Activated T-cell treated with anti-CD3 and anti-CD28 coated beads, Interleukin-2, amount 50 U/mL, for 48 hours (primary cell): ENCODE measurements at regions not wholly inside any gene's neighbourhood (a gene's known extent, or its start where the extent isn't known, plus 50 kb on each side); places are given as distances from the start of the nearest gene placed in this dataset.
"Not testable (repeated sequence)": the region's sequence is repeated elsewhere in the genome, so short reads cannot be mapped to it uniquely, and the experiment has no call there.

Source experiments
- DNase-seq, 2 experiments: peaks; one replicate each; pipeline ENCODE4 v3.0.0-alpha.2; 2020

DNA sequence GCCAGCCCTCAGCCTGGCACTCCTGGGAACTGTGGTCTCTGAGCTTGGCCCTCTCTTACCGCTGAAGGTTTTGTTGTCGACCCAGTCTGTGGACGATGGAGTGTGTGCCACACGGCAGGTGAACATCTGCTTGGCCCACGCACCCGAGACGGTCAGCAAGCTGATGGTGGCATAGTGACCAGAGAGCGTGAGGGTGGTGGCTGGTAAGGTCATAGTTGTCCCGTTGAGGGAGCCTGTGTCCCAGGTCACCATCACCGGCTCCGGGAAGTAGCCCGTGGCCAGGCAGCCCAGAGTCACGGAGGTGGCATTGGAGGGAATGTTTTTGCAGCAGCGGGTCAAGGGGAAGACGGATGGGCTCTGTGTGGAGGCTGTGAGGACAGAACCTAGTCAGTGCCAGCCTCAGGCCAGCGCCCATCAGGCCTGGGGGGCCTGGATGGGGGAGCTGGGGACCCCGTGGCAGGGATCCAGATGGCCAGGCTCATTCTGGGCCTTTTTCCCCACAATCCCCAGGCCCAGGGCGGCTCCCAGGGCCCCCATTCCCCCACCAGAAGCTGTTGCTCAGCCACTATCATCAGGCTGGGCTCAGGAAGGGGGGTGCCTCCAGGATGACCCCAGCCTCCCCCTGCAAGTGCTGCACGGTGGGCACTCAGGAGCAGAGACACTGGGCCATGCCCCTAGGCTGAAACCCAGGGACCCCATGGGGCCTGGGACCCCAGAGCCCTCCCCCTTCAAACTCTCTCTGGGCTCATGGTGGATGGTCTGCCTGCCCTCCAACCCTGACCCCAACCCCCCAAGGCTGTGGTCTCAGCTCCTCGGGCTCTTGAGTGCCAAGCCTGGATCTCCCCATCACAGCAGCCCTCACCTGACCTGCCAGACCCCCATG, 75.2 kb downstream of the TMEM121 start:
- DNase-seq = no peak

DNA sequence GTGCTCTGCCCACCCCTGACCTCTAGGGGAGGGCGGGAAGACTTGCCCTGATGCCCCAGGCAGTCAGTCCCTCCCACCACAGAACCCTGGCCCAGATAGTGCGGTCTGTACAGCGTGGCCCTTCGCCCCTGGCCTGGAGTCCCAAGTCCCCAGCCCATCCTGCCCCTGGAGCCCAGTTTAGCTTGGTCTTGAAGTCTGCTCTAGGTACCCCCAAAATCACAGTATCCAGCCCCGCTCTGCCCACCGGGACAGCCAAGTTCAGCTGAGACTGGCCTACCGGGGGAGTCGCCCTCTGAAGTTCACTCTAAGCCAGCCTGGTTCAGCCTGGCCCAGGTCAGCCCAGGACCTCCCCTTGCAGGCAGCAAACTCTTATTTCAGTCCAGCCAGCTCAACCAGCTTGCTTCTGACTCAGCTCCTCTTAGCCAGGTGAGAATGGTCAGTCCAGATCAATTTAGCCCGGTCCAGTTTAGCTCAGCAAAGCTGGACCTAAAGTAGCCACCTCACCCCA, 75.9 kb downstream of the TMEM121 start:
- DNase-seq = no peak

- DNase-seq = no peak
Measured at GRCh38 chr14:105602799-105603793, 76.7 kb downstream of the TMEM121 start.

DNA sequence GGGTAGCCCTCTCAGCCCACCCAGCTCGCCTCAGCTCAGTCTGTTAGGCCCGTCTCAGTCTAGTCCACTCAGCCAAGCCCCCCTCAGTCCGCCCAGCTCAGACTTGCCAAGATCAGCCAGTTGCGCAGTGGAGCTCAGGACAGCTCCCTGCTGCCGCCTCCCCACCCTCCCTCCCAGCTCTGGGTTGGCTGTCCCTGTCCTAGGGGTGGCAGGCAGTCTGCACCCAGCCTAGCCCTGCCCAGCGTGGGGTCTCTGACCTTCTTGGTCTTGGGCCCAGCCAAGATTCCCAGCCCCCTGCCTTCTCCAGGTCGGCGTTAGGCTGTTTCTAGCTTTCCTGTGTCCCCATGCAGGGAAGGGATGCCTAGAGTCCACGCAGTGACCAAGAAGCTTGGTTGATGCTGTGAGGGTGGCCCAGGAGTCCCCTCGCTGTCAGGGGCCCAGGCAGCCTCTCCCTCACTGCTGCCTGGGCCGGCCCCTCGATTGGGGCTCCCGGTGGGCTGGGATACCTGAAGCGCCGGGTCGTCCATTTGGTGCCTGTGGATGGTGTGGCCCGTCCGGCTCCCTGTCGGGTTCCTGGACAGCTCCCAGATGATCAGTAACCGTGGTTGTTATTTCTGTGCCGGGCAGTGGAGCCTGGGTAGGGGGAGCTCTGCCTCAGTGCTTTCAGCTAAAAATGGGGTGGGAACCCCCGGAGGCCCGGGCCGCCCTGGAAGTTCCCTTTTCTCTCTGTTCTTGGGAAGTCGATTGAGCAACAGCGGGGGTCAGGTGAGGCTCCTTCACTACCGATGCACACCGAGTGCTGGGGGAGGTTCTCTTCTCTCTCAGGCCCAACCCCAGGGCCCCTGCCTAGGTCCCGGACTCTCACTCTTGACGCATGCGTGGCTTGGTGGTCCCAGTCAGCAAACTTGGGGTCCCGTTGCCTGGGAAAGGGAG, 78.4 kb downstream of the TMEM121 start:
- DNase-seq = not testable (repeated sequence)

DNA sequence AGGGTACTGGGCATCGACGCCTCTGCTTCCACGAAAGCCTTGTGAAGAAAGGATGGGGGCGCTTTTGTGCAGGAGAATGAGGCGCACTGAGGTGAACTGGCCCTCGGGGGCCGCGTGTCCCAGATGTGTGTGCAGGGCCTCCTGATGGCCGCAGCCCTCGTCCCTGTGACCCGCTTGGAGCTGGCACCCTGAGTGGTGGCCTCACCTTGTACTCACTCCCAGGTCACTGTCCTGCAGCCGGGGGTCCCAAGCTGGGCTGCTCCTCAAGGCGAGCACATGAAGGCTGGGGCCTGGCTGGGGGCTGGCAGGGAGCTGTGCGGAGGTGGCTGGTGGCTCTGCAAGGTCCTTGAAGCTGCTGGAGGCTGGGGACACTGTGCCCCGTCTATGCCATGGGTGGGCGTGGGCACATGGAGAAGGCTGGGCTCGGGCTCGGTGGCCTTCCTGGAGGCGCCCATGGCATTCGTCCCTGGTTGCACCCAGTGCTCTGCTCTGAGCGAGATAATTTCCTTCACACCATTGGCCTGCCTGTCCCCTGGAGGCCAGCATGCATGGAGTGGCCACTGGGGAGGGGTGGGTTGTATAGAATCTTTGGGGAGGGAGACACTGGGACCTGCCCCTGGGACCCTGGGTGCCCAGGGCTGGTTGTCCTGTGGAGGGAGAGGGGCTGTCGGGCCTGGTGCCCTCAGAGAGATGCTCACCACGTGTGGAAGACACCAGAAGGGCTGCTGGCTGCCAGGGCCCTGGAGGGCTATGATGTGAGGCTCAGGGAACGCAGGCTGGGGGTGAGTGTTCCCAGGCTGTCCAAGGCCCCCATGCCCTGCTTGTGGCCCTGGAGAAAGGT, 79.3 kb downstream of the TMEM121 start:
- DNase-seq = no peak

DNA sequence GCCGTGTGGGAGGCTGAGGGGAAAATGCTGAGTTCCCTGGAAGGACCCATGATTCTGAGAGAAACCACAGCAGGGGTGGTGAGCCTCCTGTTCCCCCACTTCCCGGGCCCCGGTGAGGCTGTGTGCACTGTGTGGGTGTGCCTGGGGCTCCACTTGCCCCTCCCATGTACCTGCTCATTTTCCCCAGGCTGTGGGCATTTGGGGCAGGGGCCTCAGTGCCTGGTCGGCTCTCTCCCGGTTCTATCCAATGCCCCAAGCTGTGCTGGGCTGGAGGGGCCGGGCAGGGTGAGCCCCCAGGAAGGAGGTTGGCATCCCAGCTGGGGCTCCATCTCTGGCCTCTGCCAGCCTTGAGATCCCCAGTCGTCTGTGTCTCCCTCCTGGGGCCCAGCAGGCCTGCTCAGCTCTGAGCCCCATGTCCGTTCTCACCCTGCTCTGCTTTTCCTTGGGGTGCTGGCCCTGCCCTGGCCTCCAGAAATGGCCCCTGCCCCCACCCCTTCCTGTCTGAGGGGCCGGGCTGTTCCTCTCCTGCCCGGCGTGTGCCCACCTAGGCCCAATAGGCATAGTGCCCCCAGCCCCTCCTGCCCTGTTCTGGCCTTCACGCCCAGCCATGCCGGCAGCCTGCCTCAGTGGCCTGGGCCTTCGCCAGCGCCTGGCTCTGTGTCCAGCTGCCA, 80.1 kb downstream of the TMEM121 start:
- not testable (repeated sequence) for DNase-seq

DNA sequence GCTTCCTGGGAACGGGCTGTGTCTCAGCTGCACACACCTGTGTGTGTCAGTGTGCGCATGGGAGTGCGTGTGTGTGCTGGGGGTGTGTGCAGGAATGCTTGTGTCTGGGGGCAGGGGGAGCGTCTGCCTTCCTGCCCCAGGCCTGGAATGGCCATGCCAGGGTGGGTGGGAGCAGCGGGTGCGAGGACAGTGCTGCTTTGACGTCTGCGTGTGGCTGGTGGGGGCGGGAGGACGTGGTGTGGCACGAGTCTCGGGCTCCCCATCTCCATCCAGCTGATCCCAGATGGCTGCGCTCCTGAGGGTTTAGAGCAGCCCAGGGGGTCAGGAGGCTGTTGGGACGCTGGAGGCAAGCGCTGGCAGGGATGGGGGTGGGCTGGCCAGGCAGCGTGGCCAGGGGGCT, 80.6 kb downstream of the TMEM121 start:
- DNase-seq = not testable (repeated sequence)

DNA sequence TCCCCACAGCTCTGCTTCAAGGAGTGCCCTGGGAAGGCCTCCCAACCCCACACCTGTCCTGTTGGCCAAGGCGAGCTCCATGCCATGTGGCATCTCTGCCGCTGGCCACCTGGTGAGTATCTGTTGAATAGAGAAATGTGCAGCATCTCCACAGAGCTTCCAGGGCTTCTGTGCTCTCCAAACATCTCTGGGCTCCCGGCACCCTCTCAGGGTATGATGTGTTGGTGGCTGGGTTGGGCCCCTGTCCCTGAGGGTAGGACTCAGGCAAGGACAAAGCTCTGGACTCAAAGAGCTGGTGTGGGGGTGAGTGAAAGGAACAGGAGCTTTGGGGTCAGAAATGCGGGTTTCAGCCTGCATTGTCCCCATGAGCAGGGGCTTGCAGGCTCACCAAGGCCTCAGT, 88.6 kb downstream of the TMEM121 start:
- not testable (repeated sequence) for DNase-seq

GRCh38 chr14:105615986-105616801, 89.8 kb downstream of the TMEM121 start:
- DNase-seq = not testable (repeated sequence)

GRCh38 chr14:105616802-105617192, 90.4 kb downstream of the TMEM121 start:
- no peak for DNase-seq

DNA sequence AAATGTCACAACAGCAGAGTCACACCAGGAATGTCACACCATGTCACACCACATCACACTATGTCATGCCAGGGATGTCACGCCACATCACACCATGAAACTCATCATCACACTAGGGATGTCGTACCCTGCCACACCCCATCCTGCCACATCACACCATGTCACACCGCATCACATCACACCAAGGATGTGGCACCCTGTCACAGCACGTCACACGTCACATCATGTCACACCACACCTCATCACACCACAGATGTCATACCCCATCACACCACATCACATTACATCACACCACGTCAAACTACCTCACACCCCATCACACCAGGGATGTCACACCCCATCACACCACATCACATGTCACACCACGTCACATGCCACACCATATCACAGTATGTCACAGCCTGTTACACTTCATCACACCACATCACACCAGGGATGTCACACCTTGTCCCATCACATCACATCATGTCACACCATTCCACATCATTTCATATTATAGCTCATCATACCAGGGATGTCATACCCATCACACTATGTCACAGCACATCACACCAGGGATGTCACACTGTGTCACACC, 90.9 kb downstream of the TMEM121 start:
- no peak for DNase-seq

GRCh38 chr14:105617805-105618204, 91.4 kb downstream of the TMEM121 start:
- not testable (repeated sequence) for DNase-seq

- not testable (repeated sequence) for DNase-seq
Measured at GRCh38 chr14:105619324-105619723, 92.9 kb downstream of the TMEM121 start.

DNA sequence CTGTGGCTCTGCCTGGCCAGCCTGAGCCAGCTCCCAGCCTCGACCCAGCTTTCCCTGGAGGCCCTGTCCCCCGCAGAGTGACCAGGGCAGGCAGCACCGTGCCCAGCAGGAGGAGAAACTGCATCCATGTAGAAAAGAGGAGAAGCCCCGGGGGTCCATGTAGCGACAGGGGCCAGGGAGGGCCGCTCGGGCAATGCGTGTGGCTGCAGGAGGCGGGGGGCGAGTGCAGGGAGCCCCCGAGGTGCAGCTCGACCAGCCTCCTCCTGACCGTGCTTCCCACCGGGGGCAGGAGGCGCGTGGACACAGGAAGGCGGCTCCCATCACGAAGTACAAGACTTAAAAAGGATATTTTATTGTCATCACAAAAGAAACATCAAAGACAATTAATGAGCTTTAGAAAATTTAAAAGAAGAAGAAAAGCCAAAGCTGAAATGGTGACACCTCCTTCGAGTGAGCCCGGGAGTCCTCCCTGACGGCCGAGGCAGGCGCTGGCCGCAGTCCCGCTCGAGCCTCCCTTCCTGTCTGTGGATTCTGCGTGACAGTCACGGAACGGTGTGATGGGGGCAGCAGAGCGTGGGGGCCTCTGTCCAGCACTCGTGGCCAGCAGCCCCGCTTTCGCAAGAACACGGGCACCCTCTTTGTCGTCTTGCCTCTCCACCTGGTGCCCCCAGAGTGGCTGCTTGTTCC, 93.9 kb downstream of the TMEM121 start:
- DNase-seq = not testable (repeated sequence)

- not testable (repeated sequence) for DNase-seq
Measured at GRCh38 chr14:105620865-105621471, 94.6 kb downstream of the TMEM121 start.

DNA sequence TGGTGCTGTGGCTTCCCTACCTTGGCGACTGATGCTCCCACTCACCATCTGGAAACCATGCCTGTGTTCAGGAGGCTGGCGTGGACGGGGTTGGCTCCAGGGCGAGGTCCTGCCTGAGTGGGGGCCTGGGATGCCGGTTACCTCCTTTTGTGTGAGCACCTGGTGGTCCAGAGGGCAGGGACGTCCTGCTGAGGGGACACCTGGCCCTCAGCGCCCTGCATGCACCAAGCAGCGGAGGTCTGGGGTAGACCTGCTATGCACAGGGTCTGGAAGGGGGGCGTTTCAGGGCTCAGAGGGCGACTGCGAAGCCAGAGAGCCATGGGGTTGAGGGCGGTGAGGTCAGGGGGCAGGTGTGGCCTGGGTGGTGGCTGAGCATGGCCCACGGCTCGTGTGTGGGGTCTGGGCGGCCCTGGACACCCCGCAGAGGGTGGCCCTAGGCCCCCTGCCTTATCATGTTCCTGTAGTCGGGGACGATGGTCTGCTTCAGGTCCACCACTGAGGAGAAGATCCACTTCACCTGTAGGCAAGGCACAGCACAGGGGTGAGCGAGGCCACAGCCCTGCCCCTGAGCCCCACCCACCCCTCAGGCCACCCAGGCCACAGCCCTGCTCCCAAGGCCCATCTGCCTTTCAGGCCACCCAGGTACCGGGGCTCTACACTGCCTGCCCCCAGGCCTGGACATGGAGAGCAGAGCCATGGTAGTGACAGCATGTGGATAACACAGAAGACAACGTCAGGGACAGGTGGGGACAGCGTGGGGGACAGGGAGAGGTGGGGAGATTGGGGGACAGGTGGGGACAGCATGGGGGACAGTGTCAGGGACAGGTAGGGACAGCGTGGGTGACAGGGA, 95.3 kb downstream of the TMEM121 start:
- DNase-seq = not testable (repeated sequence)

DNA sequence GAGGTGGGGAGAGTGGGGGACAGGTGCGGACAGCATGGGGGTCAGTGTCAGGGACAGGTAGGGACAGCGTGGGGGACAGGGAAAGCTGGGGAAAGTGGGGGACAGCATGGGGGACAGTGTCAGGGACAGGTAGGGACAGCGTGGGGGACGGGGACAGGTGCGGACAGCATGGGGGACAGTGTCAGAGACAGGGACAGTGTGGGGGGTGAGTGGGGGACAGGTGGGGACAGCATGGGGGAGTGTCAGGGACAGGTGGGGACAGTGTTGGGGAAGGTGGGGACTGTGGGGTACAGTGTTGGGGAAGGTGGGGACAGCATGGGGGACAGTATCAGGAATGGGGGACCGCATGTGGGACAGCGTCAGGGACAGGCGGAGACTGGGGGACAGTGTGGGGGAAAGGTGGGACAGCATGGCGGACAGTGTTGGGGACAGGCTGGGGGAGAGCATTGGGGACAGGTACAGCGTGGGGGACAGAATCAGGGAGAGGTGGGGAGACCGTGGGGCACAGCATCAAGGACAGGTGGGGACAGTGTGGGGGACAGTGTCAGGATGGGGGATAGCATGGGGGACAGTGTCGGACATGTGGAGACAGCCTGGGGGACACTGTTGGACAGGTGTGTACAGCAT, 96.1 kb downstream of the TMEM121 start:
- DNase-seq = no peak
